SHP77 treated with DMSO at 0.1 percent for 48 hours (cell line): ENCODE measurements at regions not wholly inside any gene's neighbourhood (a gene's known extent, or its start where the extent isn't known, plus 50 kb on each side); places are given as distances from the start of the nearest gene placed in this dataset.

ENCODE experiments used
- DNase-seq: peaks from one replicate; lab custom pipeline; 2025; lab: John Stamatoyannopoulos, UW

DNA sequence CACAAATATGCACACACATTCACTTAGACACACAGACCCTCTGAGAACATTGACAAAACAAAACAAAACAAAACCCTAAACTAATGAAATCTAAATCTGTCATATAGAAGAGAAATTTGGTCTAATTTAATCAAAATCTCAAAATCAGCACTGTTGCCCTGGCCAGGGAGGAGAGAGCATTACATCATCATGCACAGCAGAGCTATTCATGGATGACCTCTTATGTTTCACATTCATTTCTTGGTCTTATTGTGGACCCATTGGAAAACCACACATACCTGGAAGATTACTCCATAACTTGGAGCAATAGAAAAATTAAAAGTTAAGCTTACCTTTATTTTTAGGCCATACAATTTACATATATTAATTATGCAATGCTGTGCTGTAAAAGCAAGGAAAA, 1223.6 kb upstream of the GJE1 start:
- no peak for DNase-seq

DNA sequence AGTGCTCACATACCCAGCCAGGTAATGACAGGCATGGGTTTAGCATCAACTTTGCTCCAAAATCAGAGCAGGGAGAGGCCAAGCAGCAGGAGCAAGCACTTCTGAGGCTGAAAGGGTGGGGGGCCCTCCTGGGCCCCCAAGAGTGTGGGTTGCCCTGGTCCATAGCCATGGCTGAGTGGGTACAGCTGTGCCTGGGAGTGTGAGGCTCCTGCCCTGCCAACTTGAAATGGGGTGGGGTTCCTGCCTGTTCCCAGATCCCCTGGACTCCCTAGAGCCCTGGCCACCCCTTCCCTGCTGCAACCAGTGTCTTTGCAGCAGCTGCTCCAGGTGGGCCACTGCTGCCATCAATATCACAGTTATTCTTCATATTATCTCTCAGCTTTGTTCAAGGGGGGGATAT, 1224.2 kb upstream of the GJE1 start:
- no peak for DNase-seq

DNA sequence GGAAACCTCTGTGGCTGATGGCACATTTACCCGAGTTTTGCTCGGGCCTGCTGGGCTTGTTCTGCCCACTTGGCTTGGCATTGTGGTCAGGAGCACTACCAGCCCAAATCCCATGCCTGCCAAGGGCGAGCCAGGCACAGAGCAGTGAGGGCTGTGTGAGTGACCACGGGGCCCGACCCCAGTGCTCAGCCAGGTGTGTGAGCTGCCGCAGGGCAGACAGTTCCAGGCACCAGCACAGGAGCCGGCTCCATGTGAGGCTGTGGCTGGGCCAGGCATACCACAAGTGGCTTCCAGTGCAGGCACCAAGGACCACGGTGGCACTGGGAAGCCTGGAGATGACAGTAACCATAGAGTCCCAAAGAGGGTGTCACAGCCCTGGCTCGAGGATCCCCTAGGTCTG, 1225.5 kb upstream of the GJE1 start:
- DNase-seq: no peak

DNA sequence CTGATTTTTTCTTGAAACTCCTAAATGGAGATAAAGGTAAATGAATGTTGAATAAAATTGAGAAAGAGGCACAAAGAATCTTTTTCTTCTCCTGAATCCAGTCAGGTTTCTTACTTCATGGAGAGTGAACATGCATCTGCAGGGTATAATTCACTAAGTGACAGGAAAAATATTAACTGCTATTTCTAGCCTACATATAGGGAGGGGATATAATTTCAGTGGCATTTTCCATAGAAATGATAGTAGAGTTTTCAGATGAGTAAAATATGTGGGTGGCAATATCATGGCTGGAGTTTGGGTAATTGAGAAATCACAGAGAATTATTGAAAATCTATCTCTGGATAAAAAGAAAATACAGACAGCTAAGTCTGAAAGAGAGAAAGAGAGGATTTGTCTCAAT, 1227.0 kb upstream of the GJE1 start:
- DNase-seq: no peak

DNA sequence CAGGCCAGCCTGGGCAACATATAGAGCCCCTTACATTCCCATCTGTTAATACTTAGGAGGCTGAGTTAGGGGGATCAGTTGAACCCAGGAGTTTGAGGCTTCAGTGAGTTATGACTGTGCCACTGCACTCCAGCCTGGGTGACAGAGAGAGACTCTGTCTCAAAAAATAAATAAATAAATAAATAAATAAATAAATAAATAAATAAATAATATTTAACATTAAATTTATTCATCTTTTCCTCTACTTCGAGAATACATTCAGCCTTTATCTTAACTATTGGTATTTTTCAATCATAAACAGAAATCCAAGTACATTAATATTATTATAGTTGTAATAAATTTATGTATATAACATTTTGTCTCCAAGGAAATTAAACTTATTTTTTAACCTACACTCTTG, 1227.7 kb upstream of the GJE1 start:
- DNase-seq: no peak

DNA sequence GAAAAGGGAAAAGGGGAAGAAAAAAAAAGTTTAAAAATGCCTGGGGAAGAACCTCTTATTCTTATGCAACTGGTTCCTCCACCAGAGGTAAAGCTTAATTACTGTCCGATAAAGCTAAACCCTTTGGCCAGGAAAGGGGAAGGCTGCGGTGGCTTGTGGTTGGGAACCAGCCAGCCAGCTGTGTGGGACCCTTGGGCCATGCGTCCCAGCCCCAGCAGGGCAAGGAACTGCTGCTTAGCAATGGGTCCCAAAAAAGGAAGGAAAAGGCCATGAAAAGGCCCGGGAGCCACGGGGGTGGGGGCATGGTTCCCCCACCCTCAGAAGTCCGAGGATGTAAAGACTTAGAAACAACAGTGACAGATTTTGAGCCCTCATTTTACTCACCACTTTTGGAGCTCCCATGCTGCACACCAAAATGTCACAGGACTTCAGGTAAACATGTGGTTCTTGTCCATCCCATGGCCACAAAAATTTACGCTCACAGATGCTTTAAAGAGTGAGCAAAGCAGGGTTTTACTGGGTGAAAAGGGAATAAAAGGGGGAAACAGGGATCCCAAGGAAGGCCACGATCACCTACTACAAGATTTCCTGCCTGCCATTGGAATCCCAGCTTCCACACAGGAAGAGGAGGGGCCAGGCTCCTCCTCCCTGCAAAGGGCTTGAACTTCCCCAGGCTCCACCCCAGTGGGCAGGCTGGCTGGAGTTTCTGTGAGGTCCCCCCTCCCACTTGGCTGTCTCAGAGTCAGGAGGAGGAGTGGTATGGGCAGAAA, 1234.7 kb upstream of the GJE1 start:
- no peak for DNase-seq

DNA sequence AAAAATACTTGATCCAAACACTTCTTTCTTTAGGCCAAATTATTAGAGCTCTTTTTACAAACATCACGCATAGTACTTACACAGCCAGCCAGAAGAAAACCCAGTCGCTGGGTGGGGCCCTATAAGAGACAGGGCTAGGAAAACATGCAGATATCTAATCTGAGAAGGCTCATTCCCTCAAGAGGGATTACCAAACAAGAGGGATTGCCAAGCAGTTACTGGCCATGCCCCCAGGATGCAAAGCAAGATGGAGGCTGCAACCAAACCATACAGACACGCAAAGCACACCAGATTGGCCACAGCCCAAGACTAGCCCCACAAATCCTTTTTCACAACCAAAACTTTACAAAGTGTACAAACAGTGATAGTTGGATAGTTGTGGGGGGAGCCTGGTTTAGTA, 1235.4 kb upstream of the GJE1 start:
- DNase-seq: no peak

DNA sequence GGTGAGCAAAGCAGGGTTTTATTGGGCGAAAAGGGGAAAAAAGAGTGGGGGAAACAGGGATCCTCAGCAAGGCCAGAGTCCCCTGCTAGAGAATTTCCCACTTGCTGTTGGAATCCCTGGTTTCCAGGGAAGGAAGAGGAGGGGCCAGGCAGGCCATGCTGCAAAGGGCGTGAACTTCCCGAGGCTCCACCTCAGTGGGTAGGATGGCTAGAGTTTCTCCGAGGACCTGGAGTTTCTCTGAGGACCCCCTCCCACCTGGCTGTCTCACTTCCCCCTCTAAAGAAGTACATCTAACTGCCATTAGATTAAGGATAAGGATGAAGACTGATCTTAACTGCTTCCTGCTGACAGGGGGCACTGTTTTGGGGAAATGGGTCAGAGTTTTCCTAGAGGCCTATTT, 1239.3 kb upstream of the GJE1 start:
- no peak for DNase-seq

DNA sequence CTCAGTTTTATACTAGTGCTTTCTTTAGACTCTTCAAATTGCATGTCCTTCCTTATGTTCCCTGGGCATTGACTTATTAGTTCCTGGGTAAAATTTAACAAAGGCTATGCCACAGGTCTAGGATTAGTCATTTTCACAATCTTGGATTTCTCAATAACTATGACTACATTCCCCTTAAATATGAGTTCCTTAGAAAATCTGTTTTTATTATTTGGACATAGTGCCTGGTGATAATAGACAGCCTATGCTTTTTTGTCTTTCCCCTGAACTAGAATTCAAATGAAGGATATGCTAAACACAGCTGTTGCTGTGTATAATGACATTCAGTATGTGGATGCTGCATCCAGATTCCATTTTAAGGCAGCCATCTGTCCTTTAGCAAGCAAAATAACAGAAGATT, 1252.8 kb upstream of the GJE1 start:
- DNase-seq: no peak

DNA sequence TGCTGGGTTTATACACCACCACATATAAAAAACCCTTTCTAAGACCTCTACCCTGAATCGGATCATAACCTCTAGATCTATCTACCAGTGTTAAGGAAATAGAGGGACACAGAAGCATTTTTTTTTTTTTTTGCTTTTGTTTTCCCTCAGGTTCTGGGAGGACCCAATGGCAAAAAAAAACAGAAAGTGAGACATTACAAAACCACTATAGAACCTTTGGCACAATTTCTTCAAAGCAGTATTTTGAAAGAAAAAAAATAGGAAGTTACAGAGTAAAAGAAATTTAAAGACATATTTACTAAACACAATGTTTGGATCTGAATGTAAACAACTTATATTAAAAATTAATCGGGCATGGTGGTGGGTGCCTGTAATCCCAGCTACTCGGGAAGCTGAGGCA, 1258.7 kb upstream of the GJE1 start:
- no peak for DNase-seq

DNA sequence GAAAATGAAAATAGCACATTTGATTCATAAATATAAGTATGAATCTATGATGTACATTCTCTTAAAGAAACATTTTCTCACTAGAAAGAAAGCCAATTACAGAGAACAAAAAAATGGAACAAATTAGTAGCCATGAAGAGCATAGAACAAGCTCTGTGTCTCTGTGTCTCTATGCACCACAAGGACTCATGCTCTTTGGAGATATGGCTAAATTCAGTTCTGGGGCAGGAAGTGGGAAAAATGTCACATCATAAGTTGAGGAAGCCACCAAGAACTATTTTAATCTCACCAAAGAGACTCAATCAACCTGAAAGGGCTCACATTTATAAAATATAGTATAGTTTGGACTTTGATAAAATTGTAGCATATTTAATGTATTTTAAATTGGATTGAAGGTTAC, 1259.8 kb upstream of the GJE1 start:
- DNase-seq: no peak

DNA sequence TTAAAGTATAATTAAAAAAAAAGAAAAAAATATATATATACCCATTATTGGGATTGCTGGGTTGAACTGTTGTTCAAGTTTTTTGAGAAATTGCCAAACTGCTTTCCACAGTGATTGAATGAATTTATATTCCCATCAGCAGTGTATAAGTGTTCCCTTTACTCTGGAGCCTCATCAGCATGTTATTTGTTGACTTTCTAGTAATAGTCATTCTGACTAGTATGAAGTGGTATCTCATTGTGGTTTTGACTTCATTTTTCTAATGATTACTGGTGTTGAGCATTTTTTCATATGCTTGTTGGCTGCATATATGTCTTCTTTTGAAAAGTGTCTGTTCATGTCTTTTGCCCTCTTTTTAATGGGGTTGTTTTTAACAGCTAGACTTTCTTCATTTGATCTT, 1260.8 kb upstream of the GJE1 start:
- DNase-seq: no peak

DNA sequence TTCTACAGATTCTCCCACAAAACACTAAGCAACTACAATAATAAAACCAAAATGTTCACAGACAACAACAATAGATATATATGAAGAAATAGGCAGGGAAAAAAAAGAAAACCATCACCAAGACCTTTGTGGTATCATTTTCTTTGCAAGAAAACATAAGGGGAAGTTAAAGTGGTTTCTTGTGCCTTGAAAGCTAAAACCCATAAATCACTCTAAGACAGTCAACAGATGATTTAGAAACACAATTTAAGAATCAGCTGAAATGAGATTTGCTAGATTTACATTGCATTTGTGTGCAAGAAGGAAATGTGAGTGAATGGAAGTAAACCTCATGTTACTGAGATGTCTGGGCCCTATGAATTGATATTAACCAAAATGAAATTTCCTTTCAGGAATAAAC, 1265.4 kb upstream of the GJE1 start:
- no peak for DNase-seq

DNA sequence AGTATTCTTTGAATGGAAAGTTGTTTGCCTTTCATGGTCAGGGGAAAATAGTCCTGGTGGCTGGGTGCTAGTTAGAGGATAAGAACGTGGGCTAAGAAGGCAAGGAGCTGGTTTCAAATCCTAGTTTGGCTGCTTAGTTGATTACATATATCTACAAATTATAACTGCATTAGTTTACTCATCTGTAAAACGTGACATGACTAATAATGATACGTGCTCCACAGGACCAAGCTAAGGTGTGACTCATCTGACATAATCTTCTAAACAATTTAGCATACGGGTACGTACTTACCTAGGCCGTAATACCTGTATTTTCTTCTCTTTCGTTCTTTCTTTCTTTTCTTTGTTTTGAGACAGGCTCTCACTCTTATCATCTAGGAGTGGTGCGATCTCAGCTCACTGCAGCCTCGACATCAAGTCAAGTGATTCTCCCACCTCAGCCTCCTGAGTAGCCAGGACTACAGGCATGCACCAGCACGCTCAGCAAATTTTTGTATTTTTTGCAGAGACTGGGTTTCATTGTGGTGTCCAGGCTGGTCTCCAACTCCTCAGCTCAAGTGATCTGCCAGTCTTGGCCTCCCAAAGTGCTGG, 1274.2 kb upstream of the GJE1 start:
- no peak for DNase-seq

DNA sequence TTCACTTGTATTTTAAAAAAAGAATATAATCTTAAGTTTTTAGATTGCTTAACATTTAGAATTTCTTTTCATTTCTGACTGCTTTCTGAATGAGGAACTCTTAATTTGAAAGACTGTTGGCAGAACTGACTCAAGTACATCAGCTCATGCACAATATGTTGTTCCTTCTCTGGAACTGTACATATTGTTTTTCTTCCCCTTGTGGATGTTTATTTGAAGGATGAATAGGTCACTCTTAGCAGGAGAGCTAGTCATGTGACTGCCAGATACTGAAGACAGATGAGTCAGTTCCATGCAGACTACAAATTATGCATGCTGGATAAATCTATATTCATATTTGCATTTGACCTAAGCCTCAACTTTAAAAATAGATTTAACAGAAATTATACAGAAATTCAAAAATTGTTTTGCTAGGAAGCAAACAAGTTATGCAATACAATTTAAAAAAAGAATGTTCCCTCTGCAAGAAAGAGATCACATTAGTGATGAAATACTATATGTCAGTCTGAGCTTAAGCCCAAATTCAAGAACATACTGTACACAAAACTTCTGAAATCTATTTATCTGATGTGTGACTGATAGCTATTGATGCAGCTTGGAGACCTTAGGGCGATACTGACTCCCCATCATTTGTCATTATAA, 1274.9 kb upstream of the GJE1 start:
- DNase-seq: peak; percentile 0

DNA sequence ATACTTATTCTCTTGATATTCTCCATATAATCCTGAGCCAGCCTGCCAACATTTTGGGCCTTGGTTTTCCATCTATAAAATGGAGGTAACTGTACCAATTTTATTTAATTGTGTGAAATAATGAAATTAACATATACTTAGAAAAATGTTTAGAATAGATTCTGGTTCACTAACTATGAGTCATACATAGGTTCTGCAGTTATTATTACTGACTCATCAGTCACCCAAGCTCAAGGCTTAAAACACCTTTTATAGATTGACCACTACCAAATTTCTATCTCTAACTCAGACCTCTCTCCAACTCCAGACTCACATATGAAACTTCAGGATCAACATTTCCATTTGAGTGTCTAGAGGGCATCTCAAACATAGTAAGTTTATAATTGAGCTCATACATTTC, 1277.2 kb upstream of the GJE1 start:
- no peak for DNase-seq

DNA sequence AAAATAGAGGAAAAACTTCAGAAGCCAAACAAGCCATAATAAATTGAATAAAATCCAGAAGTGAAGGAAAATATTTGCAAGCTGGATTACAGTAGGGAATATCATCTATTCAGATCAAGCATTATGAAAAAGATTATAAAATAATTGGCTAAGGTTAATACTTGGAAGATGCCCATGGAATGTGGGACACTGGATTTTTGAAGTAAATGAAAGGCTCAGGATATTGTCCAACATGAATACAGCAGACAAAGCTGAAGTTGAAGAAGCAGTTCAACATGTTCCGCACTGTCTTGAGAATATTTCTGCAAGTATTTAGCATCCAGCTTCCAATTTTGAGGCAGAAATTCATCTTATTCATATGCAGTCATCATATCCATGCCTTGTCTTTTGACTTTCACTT, 1278.4 kb upstream of the GJE1 start:
- no peak for DNase-seq

DNA sequence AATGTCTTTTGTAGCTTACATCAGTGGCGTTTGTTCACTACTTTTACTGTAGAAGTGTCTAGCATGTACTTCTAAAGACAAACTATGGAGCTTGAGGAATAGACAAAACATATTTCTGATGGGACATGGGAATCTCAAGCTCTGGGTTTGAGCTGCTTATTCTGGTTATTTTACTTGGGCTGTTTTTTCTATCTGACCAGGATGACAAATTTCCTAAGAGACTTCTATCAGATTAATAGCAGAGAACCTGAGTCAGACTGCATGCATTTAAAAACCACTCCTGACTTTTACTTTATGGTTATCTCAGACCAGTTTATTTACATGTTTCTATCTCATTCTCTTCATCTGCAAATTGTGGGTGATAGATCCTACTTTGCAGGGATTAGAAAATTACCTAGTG, 1282.3 kb upstream of the GJE1 start:
- DNase-seq: no peak

DNA sequence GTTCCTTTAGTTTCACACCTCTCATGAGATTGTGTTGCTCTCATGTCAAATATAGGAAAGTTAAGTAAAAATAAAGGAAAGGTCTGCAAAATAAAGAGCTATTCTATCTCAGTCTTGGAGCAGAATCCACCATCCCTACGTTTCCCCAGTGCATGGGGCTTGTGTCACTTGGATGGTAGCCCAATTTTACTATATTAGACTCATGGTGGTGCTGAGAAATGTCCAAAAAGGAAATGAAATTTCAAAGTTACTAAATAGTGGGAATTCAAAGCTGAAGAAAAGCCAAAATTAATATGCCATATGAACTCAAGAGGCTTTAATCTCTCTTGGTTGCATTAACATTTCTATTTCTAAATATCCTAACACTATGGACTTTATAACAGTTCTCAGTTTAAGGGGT, 1283.3 kb upstream of the GJE1 start:
- DNase-seq: no peak

DNA sequence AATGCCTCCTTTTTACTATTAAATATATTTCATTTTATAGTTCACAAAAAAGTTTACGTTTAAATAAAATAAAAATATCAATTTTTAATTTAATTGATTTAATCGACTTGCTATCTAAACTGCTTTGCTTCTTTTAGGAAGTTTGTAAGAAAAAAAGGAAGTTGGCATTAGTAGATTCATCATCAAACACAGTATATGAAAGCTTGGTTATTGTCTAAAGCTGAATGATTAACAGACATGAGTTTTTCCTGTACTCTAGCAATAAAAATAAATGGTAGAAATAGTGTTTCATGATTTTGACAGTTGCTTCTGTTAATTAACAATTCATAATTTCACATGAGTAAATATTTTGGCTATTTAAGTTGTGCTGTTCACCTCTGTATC, 1285.5 kb upstream of the GJE1 start:
- DNase-seq: no peak

DNA sequence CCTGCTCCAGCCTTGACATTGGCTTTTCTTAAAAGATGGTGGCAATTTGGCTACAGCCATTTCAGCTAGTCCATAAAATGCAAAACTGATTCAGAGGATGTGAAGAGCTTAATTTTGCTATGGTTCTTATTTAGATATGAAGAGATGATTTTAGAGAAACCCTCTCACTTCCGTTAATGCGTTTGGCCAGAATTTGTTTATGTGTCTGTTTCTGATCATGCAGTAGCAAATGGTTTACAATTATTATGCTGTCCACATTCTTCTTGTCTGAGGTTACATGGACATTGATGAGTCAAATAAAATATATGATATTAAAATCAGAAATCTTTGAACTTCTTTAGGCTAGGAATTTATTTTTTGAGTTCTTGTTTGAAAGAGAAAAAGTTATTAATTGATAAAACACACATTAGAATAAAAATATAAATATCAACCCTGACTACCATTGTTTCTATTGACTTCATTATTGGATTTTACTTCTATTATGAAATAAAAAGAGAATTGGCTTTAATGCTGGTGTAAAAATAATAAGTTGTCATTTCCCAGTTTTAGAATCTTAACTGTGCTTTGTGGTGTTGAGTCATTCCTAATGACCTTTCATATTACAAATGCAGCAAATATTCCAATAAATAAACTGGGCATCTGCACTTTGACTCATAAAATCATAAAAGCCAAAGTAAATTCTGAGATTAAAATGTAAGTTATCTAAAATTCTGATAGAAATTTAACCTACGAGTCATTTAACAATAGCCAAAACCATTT, 1286.0 kb upstream of the GJE1 start:
- no peak for DNase-seq

DNA sequence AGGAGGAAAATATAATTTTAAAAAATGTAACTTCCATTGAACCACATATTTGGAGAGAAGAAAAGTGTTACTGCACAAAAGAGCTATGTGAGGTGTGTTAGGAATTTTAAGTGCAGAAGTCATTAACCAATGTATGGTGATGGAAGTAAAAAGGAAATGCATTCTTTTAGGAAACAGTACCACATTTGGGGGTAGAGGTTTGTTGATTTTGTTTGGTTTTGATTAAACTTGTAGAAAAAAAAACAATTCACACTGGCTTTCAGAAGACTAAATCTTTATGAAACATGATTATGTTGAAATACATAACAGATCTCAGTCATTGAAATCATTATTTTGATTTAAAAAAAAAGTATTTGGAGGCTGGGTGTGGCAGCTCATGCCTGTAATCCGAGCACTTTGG, 1287.0 kb upstream of the GJE1 start:
- DNase-seq: no peak

DNA sequence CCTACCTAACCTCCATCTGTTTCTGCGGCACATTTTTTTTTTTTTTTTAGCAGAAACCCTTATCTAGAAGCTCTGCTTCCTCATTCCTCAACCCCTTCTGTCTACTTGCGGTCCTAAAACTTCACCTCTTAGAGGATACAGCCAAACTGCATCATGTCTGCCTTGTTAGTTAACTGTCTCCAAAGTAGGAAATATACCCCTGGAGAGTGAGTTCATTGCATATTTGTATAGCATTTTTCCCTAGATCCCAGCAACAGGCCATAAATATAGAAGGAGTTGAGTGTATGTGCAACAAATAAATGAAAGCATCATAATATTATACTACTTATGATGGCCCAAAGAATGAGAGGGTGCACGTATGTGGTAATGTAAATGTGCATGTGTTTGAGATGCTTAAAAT, 1288.6 kb upstream of the GJE1 start:
- no peak for DNase-seq
